ENCODE measurements at regions not wholly inside any gene's neighbourhood (a gene's known extent, or its start where the extent isn't known, plus 50 kb on each side); places are given as distances from the start of the nearest gene placed in this dataset.

DNA sequence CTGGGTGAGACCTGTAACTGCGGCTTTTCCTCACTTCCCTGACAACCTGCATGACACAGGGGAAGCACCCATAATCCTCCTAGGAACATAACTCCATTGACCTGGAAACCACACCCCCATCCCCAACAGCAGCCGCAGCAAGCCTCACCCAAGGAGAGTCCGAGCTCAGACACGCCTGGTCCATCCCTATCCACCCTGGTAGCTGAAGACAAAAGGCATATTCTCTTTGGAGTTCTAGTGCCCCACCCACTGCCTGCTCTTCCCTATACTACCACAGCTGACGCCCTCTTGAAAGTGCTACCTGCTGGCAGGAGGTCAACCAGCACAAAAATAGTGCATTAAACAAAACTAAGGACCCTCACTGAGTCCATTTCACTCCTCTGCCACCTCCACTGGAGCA is 1080.9 kb upstream of the IGFBP7 start:
- Histone ChIP-seq H2AFZ (ENCODE audit: low read depth, low read length) (no peak overlapping the region), H3K4me3 (ENCODE audit: low read length) (no peak overlapping the region), H3K9me3 (ENCODE audit: low read length) (no peaks in the 10 kb centered on the region)

DNA sequence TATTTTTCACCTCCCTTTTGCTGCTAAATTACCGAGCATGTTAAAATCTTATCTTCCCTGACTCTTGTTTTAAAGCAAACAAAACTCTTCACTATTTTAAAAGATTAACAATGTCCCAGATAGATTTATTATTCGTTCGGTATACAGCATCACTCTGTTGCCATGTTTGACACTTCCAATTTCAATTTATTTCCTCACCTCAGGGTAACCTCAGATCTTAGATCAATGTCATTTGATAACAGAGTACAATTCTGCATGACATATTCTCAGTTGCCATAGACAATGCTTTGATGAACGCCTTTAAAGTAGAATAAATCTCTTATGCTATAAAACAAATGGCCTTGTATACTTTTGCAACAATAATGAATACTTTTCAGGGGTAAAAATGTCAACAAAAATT is 1078.1 kb upstream of the IGFBP7 start:
- Histone ChIP-seq H3K4me1 (ENCODE audit: insufficient read depth, low read length) (no peaks in the 10 kb centered on the region), H3K9me3 (ENCODE audit: low read length) (no peaks in the 10 kb centered on the region), H2AFZ (ENCODE audit: low read depth, low read length) (no peak overlapping the region), H3K4me3 (ENCODE audit: low read length) (no peak overlapping the region), H3K36me3 (ENCODE audit: insufficient read depth, low read length) (no peaks in the 10 kb centered on the region), H3K27me3 (ENCODE audit: insufficient read depth, low read length) (no peaks in the 10 kb centered on the region)

More for the DNA sequence above, 1080.9 kb upstream of the IGFBP7 start:
- H3K4me1 ChIP-seq (ENCODE audit: insufficient read depth, low read length): no peaks in the 10 kb centered on the region
- H3K27me3 ChIP-seq (ENCODE audit: insufficient read depth, low read length): no peaks in the 10 kb centered on the region
- no peaks in the 10 kb centered on the region for H3K36me3 ChIP-seq (ENCODE audit: insufficient read depth, low read length)

DNA sequence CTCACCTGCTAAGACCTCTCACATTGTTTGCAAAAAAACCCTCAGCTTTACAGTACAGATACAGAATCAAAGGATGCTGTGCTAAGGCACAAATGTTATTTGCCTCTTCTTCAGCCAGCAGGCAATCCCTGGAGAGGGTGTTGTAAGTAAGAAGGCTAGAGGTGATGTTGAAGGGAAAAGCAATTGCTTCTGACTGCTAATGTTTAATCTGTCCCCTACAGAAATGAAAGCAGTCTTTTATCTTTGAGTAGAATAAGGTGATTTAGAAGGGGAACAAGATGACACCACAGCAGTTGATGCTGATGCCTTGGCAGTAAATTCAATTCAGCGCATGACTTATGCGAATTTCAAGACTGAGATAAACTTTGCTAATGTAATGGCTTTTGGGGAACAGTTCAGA is 1064.8 kb upstream of the IGFBP7 start:
- Histone ChIP-seq H3K4me1 (ENCODE audit: insufficient read depth, low read length) (no peaks in the 10 kb centered on the region), H3K9me3 (ENCODE audit: low read length) (no peaks in the 10 kb centered on the region), H3K4me3 (ENCODE audit: low read length) (no peak overlapping the region), H3K36me3 (ENCODE audit: insufficient read depth, low read length) (no peaks in the 10 kb centered on the region), H2AFZ (ENCODE audit: low read depth, low read length) (no peak overlapping the region), H3K27me3 (ENCODE audit: insufficient read depth, low read length) (no peaks in the 10 kb centered on the region)

DNA sequence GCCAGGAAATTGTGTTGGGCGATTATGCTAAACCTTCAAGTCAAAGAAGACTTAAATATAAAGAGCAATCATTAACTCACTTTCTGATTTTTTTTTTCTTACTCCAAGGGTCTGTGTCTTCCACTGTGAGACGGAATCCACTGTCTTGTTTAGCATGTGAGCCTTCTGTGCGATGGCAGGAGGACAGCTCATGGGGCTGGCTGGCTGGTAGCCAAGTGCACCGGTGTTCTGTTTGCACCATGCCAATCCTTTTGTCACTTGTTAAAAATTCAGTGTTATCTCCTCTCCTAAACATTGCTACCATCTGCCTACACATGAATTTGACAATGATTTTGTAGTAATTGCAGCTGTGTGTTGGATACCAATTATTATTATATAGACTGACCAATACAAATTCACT is 1056.3 kb upstream of the IGFBP7 start:
- Histone ChIP-seq H3K9me3 (ENCODE audit: low read length) (no peaks in the 10 kb centered on the region), H2AFZ (ENCODE audit: low read depth, low read length) (no peak overlapping the region), H3K4me3 (ENCODE audit: low read length) (no peak overlapping the region), H3K36me3 (ENCODE audit: insufficient read depth, low read length) (no peaks in the 10 kb centered on the region), H3K4me1 (ENCODE audit: insufficient read depth, low read length) (no peaks in the 10 kb centered on the region), H3K27me3 (ENCODE audit: insufficient read depth, low read length) (no peaks in the 10 kb centered on the region)

DNA sequence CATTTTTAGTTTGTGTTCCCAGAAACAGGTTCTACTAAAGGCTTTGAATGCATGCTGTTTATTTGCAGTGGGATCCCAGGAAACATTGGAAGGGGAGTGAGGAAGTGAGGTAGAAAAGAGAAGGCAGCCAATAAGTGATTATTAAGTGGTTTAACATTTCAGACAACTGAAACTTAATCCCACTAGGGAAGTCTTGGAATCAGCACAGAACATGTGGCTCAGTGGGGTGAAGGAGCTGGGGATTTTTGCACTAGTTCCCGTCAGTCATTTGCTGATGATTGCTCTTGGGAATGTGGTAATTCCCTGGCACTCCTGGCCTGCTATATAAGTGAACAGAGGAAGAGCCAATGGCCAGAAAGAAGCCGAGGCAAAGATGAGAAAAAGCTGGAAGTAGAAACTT is 1053.0 kb upstream of the IGFBP7 start:
- Histone ChIP-seq H3K4me1 (ENCODE audit: insufficient read depth, low read length) (no peaks in the 10 kb centered on the region), H3K9me3 (ENCODE audit: low read length) (no peaks in the 10 kb centered on the region), H2AFZ (ENCODE audit: low read depth, low read length) (no peak overlapping the region), H3K4me3 (ENCODE audit: low read length) (no peak overlapping the region), H3K36me3 (ENCODE audit: insufficient read depth, low read length) (no peaks in the 10 kb centered on the region), H3K27me3 (ENCODE audit: insufficient read depth, low read length) (no peaks in the 10 kb centered on the region)

DNA sequence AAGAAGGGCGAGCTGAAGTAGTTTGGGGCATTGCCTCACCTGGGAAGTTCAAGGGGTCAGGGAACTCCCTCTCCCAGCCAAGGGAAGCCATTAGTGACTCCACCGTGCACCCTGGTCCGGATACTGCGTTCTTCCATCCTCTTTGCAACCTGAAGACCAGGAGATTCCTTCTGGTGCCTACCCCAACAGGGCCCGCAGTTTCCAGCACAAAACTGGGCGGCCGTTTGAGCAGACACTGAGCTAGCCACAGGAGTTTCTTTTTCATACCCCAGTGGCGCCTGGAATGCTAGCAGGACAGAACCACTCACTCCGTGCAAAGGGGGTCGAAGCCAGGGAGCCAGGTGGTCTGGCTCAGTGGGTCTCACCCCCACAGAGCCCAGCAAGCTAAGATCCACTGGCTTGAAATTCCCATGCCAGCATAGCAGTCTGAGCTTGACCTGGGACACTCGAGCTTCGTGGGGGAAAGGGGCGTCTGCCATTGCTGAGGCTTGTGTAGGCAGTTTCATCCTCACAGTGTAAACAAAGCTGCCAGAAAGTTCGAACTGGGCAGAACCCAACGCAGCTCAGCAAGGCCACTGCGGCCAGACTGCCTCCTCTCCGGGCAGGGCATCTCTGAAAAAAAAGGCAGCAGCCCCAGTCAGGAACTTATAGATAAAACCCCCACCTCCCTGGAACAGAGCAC is 1039.4 kb upstream of the IGFBP7 start:
- Histone ChIP-seq H3K9me3 (ENCODE audit: low read length) (no peaks in the 10 kb centered on the region), H3K4me1 (ENCODE audit: insufficient read depth, low read length) (no peaks in the 10 kb centered on the region), H3K36me3 (ENCODE audit: insufficient read depth, low read length) (no peaks in the 10 kb centered on the region), H3K4me3 (ENCODE audit: low read length) (no peak overlapping the region), H3K27me3 (ENCODE audit: insufficient read depth, low read length) (no peaks in the 10 kb centered on the region), H2AFZ (ENCODE audit: low read depth, low read length) (no peak overlapping the region)

DNA sequence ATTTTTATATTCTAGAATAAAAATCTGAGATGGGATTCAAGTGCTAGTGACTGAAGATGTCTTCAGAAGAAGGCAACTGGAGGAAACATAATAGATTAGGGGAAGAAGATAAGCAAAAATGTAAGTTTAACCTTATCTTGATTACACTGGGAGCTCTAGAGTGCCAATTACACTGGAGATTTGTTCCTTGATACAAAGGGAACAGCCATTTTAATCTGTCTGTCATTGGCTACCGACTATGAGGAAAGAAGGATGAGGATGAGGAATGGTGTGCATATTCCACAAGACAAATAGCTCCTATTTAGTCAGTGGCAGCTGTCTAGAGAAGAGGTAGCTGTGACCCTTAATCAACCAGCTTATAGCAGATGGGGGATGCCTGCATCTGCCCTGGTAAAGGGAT is 1034.5 kb upstream of the IGFBP7 start:
- no peaks in the 10 kb centered on the region for H3K9me3 ChIP-seq (ENCODE audit: low read length)
- H2AFZ ChIP-seq (ENCODE audit: low read depth, low read length): no peak overlapping the region
- H3K4me1 ChIP-seq (ENCODE audit: insufficient read depth, low read length): no peaks in the 10 kb centered on the region
- H3K36me3 ChIP-seq (ENCODE audit: insufficient read depth, low read length): no peaks in the 10 kb centered on the region
- H3K4me3 ChIP-seq (ENCODE audit: low read length): no peak overlapping the region
- no peaks in the 10 kb centered on the region for H3K27me3 ChIP-seq (ENCODE audit: insufficient read depth, low read length)

DNA sequence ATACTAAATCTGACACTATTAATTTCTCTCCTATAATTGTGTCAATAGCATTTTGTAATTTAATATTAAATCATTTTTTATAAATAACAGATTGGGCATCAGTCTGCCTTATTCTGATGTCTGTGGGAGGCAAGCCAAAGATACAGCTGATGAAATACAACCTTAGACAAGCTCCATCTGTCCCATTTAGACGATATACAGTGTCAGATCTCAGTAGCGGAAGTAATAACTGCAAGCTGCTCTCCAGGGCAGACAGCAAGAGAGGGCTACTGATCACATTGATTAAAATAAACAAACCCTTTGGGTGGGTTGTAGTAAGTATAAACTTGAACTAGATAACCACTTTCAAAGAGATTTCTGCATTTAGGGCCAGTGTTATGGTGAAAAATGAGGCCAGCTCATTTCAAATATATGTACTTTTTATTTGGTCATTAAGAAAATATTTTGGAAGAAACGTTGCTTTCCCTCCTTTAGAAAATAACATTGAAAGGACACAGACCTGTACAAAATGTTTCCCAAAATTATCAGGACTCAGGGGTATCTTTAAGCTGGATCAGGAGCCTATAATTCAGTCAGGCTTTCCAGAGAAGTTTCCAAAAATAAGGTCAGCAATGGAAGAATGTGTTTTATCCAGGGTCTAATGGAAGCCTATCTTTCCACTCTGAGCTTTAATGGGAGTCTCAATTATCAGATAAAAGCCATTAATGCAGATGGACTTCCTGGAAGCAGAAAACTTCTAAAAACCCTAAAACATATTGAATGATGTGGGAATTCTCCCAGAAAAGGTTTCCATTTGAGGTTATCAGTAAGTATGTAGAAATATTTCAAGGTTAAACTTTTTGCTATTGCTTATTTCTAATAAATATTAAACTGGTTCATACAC is 1028.8 kb upstream of the IGFBP7 start:
- no peak overlapping the region for H3K4me3 ChIP-seq (ENCODE audit: low read length)
- no peaks in the 10 kb centered on the region for H3K27me3 ChIP-seq (ENCODE audit: insufficient read depth, low read length)
- no peaks in the 10 kb centered on the region for H3K9me3 ChIP-seq (ENCODE audit: low read length)
- no peaks in the 10 kb centered on the region for H3K4me1 ChIP-seq (ENCODE audit: insufficient read depth, low read length)
- no peak overlapping the region for H2AFZ ChIP-seq (ENCODE audit: low read depth, low read length)
- no peaks in the 10 kb centered on the region for H3K36me3 ChIP-seq (ENCODE audit: insufficient read depth, low read length)

DNA sequence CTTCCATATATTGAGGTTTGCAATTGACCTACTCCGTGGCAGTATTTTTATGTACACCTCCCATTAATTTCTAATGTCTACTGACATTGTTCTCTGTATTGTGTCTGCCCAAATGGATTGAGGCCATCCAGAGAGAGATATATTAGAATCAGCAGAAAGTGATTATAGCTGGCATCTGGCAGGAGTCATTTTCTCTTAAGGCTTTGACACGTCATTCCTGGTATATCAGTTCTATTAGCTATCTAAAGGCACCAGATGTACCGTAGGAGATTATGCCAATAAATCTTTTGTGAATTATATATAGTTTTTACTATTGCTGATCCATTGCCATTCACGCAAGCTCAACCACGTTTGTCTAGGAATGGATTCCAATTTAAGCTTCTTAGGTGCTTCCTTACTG is 1026.4 kb upstream of the IGFBP7 start:
- Histone ChIP-seq H2AFZ (ENCODE audit: low read depth, low read length) (no peak overlapping the region), H3K4me1 (ENCODE audit: insufficient read depth, low read length) (no peaks in the 10 kb centered on the region), H3K36me3 (ENCODE audit: insufficient read depth, low read length) (no peaks in the 10 kb centered on the region), H3K9me3 (ENCODE audit: low read length) (no peaks in the 10 kb centered on the region), H3K4me3 (ENCODE audit: low read length) (no peak overlapping the region), H3K27me3 (ENCODE audit: insufficient read depth, low read length) (no peaks in the 10 kb centered on the region)

DNA sequence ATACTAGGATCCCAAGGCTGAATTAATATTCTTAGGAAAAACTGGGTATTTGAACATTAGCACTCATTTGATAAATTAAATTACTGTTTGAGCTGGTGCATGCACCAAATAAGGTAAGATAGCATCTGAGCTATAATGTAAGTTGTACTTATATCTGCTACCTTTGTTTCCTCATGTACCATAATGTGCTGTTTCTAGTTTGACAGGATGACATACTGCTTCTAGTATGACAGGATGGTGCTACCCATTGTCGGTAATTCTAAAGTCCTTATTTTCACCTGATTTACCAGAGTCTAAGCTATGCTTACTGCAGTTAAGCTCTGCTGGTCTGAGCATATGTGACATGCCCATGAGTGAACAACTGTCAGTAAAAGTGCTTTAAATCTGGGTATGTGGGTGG is 1017.5 kb upstream of the IGFBP7 start:
- H3K9me3 ChIP-seq (ENCODE audit: low read length): no peaks in the 10 kb centered on the region
- H3K4me3 ChIP-seq (ENCODE audit: low read length): no peak overlapping the region
- H3K4me1 ChIP-seq (ENCODE audit: insufficient read depth, low read length): no peaks in the 10 kb centered on the region
- H3K36me3 ChIP-seq (ENCODE audit: insufficient read depth, low read length): no peaks in the 10 kb centered on the region
- no peak overlapping the region for H2AFZ ChIP-seq (ENCODE audit: low read depth, low read length)
- H3K27me3 ChIP-seq (ENCODE audit: insufficient read depth, low read length): no peaks in the 10 kb centered on the region

DNA sequence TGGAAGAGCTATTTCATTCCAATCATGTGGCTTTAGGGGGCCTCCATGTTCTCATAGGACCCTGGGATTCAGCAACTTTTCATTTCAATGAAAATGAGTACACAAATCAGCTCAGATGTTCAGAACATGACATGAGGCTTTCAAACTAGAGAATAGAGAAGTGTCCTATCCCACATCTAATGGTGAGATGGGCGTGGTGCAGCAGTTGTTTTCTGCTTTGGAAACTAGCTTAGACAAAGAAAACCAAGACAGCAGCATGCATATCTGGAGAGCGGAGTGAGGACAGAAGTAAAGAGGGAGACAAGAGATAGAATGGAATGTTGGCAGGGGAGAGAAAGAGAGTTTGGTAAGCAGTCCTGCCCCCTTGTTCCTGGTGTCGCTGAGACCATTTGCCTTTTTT is 1009.1 kb upstream of the IGFBP7 start:
- Histone ChIP-seq H2AFZ (ENCODE audit: low read depth, low read length) (no peak overlapping the region), H3K27me3 (ENCODE audit: insufficient read depth, low read length) (no peaks in the 10 kb centered on the region), H3K9me3 (ENCODE audit: low read length) (no peaks in the 10 kb centered on the region), H3K4me1 (ENCODE audit: insufficient read depth, low read length) (no peaks in the 10 kb centered on the region), H3K36me3 (ENCODE audit: insufficient read depth, low read length) (no peaks in the 10 kb centered on the region), H3K4me3 (ENCODE audit: low read length) (no peak overlapping the region)

DNA sequence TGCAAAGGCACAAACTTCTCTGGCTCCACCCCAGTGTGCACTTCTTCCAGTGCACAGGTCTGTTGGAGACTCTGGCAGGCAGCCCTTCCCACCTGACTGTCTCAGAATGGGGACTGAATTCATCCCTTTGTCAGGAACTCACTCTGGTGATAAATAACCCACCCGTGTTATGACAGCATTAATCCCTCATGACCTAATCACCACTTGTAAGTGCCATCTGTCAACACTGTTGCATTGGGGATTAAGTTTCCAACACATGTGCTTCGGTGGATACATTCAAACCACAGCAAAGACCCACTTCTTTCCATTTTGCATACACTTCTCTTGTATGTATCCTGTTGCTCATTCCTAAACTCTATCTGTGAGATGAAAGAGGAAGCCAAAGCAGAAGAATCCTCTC is 1002.9 kb upstream of the IGFBP7 start:
- no peaks in the 10 kb centered on the region for H3K36me3 ChIP-seq (ENCODE audit: insufficient read depth, low read length)
- H3K4me1 ChIP-seq (ENCODE audit: insufficient read depth, low read length): no peaks in the 10 kb centered on the region
- no peak overlapping the region for H2AFZ ChIP-seq (ENCODE audit: low read depth, low read length)
- H3K27me3 ChIP-seq (ENCODE audit: insufficient read depth, low read length): no peaks in the 10 kb centered on the region
- no peaks in the 10 kb centered on the region for H3K9me3 ChIP-seq (ENCODE audit: low read length)
- H3K4me3 ChIP-seq (ENCODE audit: low read length): no peak overlapping the region

DNA sequence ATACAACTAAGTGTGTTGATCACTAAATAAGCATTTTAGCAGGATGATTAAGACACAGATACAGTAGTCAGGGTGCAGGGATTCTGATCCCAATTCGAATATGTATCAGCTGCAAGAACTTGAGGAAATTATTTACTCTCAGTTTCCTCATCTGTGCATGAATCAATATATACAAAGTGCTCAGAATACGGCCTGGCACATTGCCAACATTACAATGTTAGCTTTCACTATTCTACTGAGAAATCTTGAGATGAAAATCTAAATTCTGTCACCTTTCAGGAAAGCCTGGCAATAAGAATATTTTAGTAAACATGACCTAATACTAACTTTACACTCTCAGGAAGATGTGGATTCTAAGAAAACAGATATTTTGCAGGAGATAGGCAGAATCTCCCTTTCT is 1001.6 kb upstream of the IGFBP7 start:
- Histone ChIP-seq H2AFZ (ENCODE audit: low read depth, low read length) (no peak overlapping the region), H3K36me3 (ENCODE audit: insufficient read depth, low read length) (no peaks in the 10 kb centered on the region), H3K9me3 (ENCODE audit: low read length) (no peaks in the 10 kb centered on the region), H3K4me3 (ENCODE audit: low read length) (no peak overlapping the region), H3K4me1 (ENCODE audit: insufficient read depth, low read length) (no peaks in the 10 kb centered on the region), H3K27me3 (ENCODE audit: insufficient read depth, low read length) (no peaks in the 10 kb centered on the region)
